Naive B cell (primary cell): ENCODE measurements at regions not wholly inside any gene's neighbourhood (a gene's known extent, or its start where the extent isn't known, plus 50 kb on each side); places are given as distances from the start of the nearest gene placed in this dataset.

Source experiments
- ATAC-seq, 2 donors: fragments of 150-1000 bp; cut with Tn5 transposase; 2 replicates each; pipeline ENCODE4 v1.10.0; 2021; ENCODE audit warnings: low read depth in 2 of 2, mild to moderate bottlenecking in 2 of 2, moderate library complexity in 2 of 2
- DNase-seq: peaks from one replicate; pipeline ENCODE4 v3.0.0; 2022
- H3K27ac Mint-ChIP-seq, 6 donors: one replicate each; pipeline ENCODE4 v1.8.0; 2020 to 2022; ENCODE audit warnings: mild to moderate bottlenecking in 6 of 6, mixed read lengths in 6 of 6, moderate library complexity in 5 of 6, inconsistent platforms in 2 of 6
- H3K27me3 Mint-ChIP-seq, 3 donors: one replicate each; pipeline ENCODE4 v1.8.0; 2021 to 2022; ENCODE audit warnings: mixed read lengths in 3 of 3, mild to moderate bottlenecking in 1 of 3
- H3K36me3 Mint-ChIP-seq, 2 donors: one replicate each; pipeline ENCODE4 v1.8.0; 2020 to 2022; ENCODE audit warnings: mixed read lengths in 2 of 2, inconsistent platforms in 1 of 2, mild to moderate bottlenecking in 1 of 2
- H3K4me1 Mint-ChIP-seq, 3 donors: one replicate each; pipeline ENCODE4 v1.8.0; 2020 to 2022; ENCODE audit warnings: mixed read lengths in 3 of 3, inconsistent platforms in 1 of 3, mild to moderate bottlenecking in 1 of 3, moderate library complexity in 1 of 3
- H3K4me3 Mint-ChIP-seq, 8 donors: one replicate each; pipeline ENCODE4 v1.8.0; 2020 to 2022; ENCODE audit warnings: mild to moderate bottlenecking in 8 of 8, mixed read lengths in 8 of 8, moderate library complexity in 8 of 8, inconsistent platforms in 2 of 8
- H3K9me3 Mint-ChIP-seq, 7 donors: one replicate each; pipeline ENCODE4 v1.8.0; 2020 to 2022; ENCODE audit warnings: mixed read lengths in 7 of 7, mild to moderate bottlenecking in 5 of 7, inconsistent platforms in 2 of 7, moderate library complexity in 1 of 7

DNA sequence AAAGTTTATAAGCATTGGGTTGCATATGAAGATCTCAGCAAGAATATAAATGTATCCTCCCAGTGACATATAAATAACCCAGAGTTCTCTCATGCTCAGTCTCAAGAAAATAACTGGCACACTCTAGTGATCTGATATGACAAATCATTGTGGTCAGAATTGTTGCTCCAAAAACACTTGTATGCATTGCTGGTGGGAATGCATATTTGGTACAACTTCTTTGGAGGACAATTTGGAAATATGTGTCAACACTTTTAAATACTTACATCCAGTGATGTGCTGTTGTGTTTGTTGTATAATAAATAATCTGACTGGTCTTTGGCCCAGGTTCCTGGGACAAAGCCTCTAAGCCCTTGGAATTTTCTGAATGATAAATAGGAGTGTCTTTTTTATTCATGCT is 66.7 kb upstream of the STT3B start:
- Mint-ChIP-seq H3K27me3 (no peaks in the 10 kb centered on the region), H3K4me1 (peaks cover 15 to 20% (median 15%) of the 10 kb centered on the region in 3 donors), H3K9me3 (peaks cover 0 to 2% (median 0%) of the 10 kb centered on the region in 7 donors), H3K27ac (no peak overlapping the region), H3K4me3 (no peak overlapping the region), H3K36me3 (no peaks in the 10 kb centered on the region)
- DNase-seq, result no peak
- ATAC-seq, result no peak

DNA sequence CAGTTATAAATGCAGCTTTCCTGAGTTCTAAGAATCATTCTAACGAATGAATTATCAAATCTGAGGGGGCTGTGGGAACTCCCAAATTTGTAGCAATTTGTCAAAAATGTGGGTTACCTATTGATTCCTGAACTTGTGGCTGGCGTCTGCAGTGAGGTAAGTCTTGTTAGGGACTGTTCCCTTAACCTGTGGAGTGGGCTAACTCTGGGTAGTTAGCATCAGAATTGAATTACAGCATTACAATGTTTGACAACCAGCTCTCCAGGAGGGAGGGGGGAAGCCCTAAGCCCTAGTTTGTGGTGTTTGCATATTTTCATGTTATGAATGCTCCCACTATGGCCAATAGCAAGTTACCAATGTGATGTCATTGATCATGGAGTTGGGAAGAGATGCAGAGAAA is 65.9 kb upstream of the STT3B start:
- H3K36me3 Mint-ChIP-seq, result no peaks in the 10 kb centered on the region
- no peak for ATAC-seq
- H3K9me3 Mint-ChIP-seq, result peaks cover 0 to 2% (median 0%) of the 10 kb centered on the region in 7 donors
- peaks cover 10 to 11% (median 11%) of the 10 kb centered on the region in 3 donors for H3K4me1 Mint-ChIP-seq
- DNase-seq, result no peak
- H3K27ac Mint-ChIP-seq, result no peak overlapping the region
- H3K4me3 Mint-ChIP-seq, result no peak overlapping the region
- H3K27me3 Mint-ChIP-seq, result no peaks in the 10 kb centered on the region

DNA sequence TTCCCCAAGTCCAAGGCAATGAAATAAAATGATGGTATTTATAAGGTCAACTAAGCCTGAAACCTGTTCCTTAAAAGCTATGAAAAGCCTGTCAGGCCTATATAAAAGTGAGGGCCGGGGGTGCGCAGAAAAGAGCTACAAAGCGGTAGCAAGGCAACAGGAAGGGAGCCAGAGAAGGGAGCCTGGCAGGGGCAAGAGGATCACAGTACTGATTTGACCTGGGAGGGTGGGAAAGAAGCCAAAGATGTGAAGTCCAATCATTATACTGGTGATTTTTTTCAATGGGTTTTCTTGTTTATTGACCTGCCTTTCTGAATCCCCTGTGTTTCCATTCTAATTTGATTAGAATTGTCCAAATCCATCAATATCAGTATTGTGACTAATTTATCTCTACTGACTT is 64.3 kb upstream of the STT3B start:
- peaks cover 0 to 2% (median 0%) of the 10 kb centered on the region in 3 donors for H3K4me1 Mint-ChIP-seq
- DNase-seq (no peak), ATAC-seq (no peak)
- H3K9me3 Mint-ChIP-seq, result peaks cover 0 to 4% (median 0%) of the 10 kb centered on the region in 7 donors
- H3K4me3 Mint-ChIP-seq, result no peak overlapping the region
- peak overlapping the region in 2 of 6 donors; percentile 20 to 79 for H3K27ac Mint-ChIP-seq
- no peaks in the 10 kb centered on the region for H3K36me3 Mint-ChIP-seq
- H3K27me3 Mint-ChIP-seq, result no peaks in the 10 kb centered on the region

DNA sequence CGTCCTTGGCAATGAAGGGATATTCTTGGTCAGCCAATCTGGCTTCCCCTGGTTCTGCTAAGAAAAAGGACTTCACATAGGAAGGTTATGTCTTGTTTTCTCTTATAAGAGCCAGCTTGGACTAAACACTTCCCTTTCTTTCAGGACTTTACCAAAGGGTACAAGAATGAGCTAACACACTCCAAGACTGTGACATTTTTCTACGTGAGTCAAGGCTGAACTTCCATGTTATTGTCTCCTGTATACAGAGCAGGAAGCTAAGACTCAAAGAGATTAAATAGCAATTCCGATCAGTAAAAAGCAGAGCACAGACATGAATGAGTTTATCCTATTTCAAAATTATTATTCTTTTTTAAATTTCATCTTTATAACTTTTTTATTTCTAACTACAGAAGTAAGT is 63.3 kb upstream of the STT3B start:
- Mint-ChIP-seq H3K27me3 (no peaks in the 10 kb centered on the region), H3K27ac (no peak overlapping the region), H3K4me3 (no peak overlapping the region), H3K4me1 (peaks cover 0 to 2% (median 0%) of the 10 kb centered on the region in 3 donors), H3K36me3 (no peaks in the 10 kb centered on the region), H3K9me3 (peaks cover 0 to 4% (median 0%) of the 10 kb centered on the region in 7 donors)
- ATAC-seq (no peak), DNase-seq (no peak)

- Mint-ChIP-seq H3K4me3 (no peak overlapping the region), H3K27ac (peak overlapping the region in 2 of 6 donors; percentile 30 to 55), H3K36me3 (no peaks in the 10 kb centered on the region), H3K9me3 (peaks cover 0 to 4% (median 0%) of the 10 kb centered on the region in 7 donors), H3K27me3 (no peaks in the 10 kb centered on the region), H3K4me1 (peaks cover 5% of the 10 kb centered on the region in 3 donors)
- ATAC-seq, result no peak
- no peak for DNase-seq
These were observed 60.0 kb upstream of the STT3B start for GRCh38 chr3:31472479-31473390.

GRCh38 chr3:31476209-31476608 is 56.5 kb upstream of the STT3B start:
- no peaks in the 10 kb centered on the region for H3K27me3 Mint-ChIP-seq
- peaks cover 0 to 8% of the 10 kb centered on the region in 2 donors for H3K36me3 Mint-ChIP-seq
- peaks cover 5 to 7% (median 6%) of the 10 kb centered on the region in 3 donors for H3K4me1 Mint-ChIP-seq
- ATAC-seq (no peak), DNase-seq (no peak)
- H3K27ac Mint-ChIP-seq, result no peak overlapping the region
- H3K9me3 Mint-ChIP-seq, result peaks cover 0 to 8% (median 2%) of the 10 kb centered on the region in 7 donors
- no peak overlapping the region for H3K4me3 Mint-ChIP-seq

DNA sequence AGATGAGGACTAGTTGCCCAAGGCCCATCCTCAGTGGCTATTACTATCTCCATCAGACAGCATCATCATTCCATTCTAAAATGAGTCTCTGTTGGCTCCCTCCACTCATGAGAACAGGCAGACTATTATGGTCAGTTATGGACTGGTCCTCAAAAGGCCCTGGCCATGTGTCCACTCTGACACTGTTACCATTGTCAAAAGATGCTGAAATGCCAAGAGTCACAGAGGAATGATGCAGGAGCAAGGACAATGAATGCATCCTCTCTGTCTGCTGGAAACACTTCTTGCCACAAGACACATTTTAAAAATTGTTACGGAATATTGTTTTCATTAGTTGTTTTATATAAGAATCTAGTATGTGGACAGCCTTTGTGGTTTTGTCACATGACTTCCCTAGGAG is 53.3 kb upstream of the STT3B start:
- no peak for DNase-seq
- H3K27ac Mint-ChIP-seq, result no peak overlapping the region
- no peak overlapping the region for H3K4me3 Mint-ChIP-seq
- H3K9me3 Mint-ChIP-seq, result peaks cover 0 to 5% (median 2%) of the 10 kb centered on the region in 7 donors
- peaks cover 3 to 7% (median 6%) of the 10 kb centered on the region in 3 donors for H3K4me1 Mint-ChIP-seq
- no peaks in the 10 kb centered on the region for H3K27me3 Mint-ChIP-seq
- peaks cover 0 to 8% of the 10 kb centered on the region in 2 donors for H3K36me3 Mint-ChIP-seq
- no peak for ATAC-seq

DNA sequence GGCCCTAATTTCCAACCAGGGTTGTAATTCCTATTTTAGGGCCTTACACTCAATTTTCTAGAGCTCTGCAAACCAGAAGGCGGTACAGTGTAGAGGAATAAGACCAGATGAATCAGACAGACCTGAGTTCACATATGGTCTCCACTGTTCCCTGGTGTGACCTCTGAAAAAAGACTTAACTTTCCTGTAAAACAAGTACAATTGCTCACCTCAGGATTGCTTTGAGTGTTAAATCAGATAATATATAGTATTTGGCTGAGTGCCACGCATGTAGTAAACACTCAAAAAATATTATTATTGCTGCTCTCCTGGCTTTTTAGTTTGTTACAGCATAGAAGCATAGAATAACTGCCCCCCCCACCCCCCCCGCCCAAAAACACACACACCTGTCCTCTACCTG is 51.0 kb upstream of the STT3B start:
- H3K4me3 Mint-ChIP-seq, result no peak overlapping the region
- ATAC-seq, result no peak
- H3K4me1 Mint-ChIP-seq, result peaks cover 3 to 8% (median 7%) of the 10 kb centered on the region in 3 donors
- H3K9me3 Mint-ChIP-seq, result peaks cover 0 to 5% (median 2%) of the 10 kb centered on the region in 7 donors
- no peak for DNase-seq
- peaks cover 0 to 8% of the 10 kb centered on the region in 2 donors for H3K36me3 Mint-ChIP-seq
- H3K27ac Mint-ChIP-seq, result no peak overlapping the region
- H3K27me3 Mint-ChIP-seq, result no peaks in the 10 kb centered on the region

- Mint-ChIP-seq H3K27ac (no peak overlapping the region), H3K36me3 (peaks cover 0 to 8% of the 10 kb centered on the region in 2 donors), H3K4me1 (peaks cover under 1 to 4% (median 3%) of the 10 kb centered on the region in 3 donors), H3K4me3 (no peak overlapping the region), H3K27me3 (no peaks in the 10 kb centered on the region), H3K9me3 (peaks cover 0 to 5% (median 2%) of the 10 kb centered on the region in 7 donors)
- no peak for DNase-seq
- no peak for ATAC-seq
These were observed 50.1 kb upstream of the STT3B start for GRCh38 chr3:31482493-31483200.
